B cell (primary cell): ENCODE measurements at regions not wholly inside any gene's neighbourhood (a gene's known extent, or its start where the extent isn't known, plus 50 kb on each side); places are given as distances from the start of the nearest gene placed in this dataset.

Experiments
- ATAC-seq: fragments of 200-7000 bp; cut with Tn5 transposase; one replicate; pipeline ENCODE4 v1.10.0; 2021; ENCODE audit warnings: low read depth, mild to moderate bottlenecking, moderate number of reproducible peaks, moderate library complexity
- CTCF ChIA-PET: fragments of 350-600 bp; sonication (Branson Sonifier 250); formaldehyde crosslinking; loops from one replicate; lab custom pipeline; 2021; ENCODE audit warnings: antibody characterized with exemption, inconsistent platforms; lab: Charles Lee
- POLR2A ChIA-PET: fragments of 350-600 bp; sonication (Branson Sonifier 250); formaldehyde crosslinking; loops from one replicate; lab custom pipeline; 2021; ENCODE audit warnings: antibody characterized with exemption; lab: Charles Lee
- DNase-seq: peaks from one replicate; pipeline ENCODE4 v3.0.0; 2013
- H2AFZ ChIP-seq: 2 replicates; pipeline ENCODE4 v1.6.1; 2012; ENCODE audit warnings: mild to moderate bottlenecking, low read depth, low read length; ENCODE audit not compliant: insufficient read depth, poor library complexity, severe bottlenecking
- H3K27ac ChIP-seq, 2 donors: 1 replicate in 1 of 2; 2 replicates in 1 of 2; pipeline ENCODE4 v1.5.1; 2012 to 2013; ENCODE audit warnings: low read length in 2 of 2, mild to moderate bottlenecking in 2 of 2, moderate library complexity in 1 of 2
- H3K27me3 ChIP-seq, 4 experiments: fragments of 200-600 bp in 1 of 4; sonication (generic) in 1 of 4; replicated peaks in 1 of 4; 1 replicate in 2 of 4; 2 replicates in 2 of 4; pipeline versions ENCODE4 v1.6.1 to v1.7.0; 2013 to 2016; ENCODE audit warnings: low read length in 3 of 4, mild to moderate bottlenecking in 2 of 4, mixed read lengths in 1 of 4, moderate library complexity in 1 of 4; ENCODE audit not compliant: insufficient read depth in 4 of 4, control insufficient read depth in 3 of 4; ENCODE audit errors: control extremely low read depth in 1 of 4
- H3K36me3 ChIP-seq, 2 experiments: replicated peaks in 1 of 2; 1 replicate in 1 of 2; 2 replicates in 1 of 2; pipeline versions ENCODE4 v1.6.1 to v1.7.1; 2013; ENCODE audit warnings: low read length in 1 of 2; ENCODE audit not compliant: insufficient read depth in 2 of 2, control insufficient read depth in 1 of 2; ENCODE audit errors: control extremely low read depth in 1 of 2, extremely low read depth in 1 of 2
- H3K4me1 ChIP-seq, 2 donors: fragments of 200-600 bp in 1 of 2; sonication (generic) in 1 of 2; 1 replicate in 1 of 2; 2 replicates in 1 of 2; pipeline versions ENCODE4 v1.5.1 to v1.6.1; 2013 to 2017; ENCODE audit warnings: low read length in 2 of 2; ENCODE audit not compliant: control insufficient read depth in 2 of 2, insufficient read depth in 2 of 2
- H3K4me2 ChIP-seq: replicated peaks from 2 replicates; pipeline ENCODE3; 2012; ENCODE audit warnings: mild to moderate bottlenecking, low read depth, low read length; ENCODE audit not compliant: poor library complexity, severe bottlenecking
- H3K4me3 ChIP-seq, 5 experiments: fragments of 200-600 bp in 1 of 5; sonication (generic) in 1 of 5; 1 replicate in 3 of 5; 2 replicates in 2 of 5; pipeline versions ENCODE4 v1.5.1 to v1.7.0; 2011 to 2016; ENCODE audit warnings: low read length in 4 of 5, mild to moderate bottlenecking in 4 of 5, low read depth in 2 of 5, control low read depth in 1 of 5, moderate library complexity in 1 of 5; ENCODE audit not compliant: insufficient read depth in 1 of 5; ENCODE audit errors: control extremely low read depth in 1 of 5, extremely low read depth in 1 of 5
- H3K79me2 ChIP-seq: fragments of 200-600 bp; sonication (generic); one replicate; pipeline ENCODE4 v1.6.0; 2016; ENCODE audit warnings: low read length; ENCODE audit not compliant: control insufficient read depth, insufficient read depth
- H3K9ac ChIP-seq: fragments of 200-600 bp; sonication (generic); 2 replicates; pipeline ENCODE4 v1.6.1; 2017; ENCODE audit warnings: mild to moderate bottlenecking, low read length, moderate library complexity
- H3K9me3 ChIP-seq, 3 donors: one replicate each; pipeline versions ENCODE4 v1.6.1 to v1.7.1; 2013; ENCODE audit warnings: low read length in 2 of 3; ENCODE audit not compliant: control insufficient read depth in 2 of 3, insufficient read depth in 1 of 3; ENCODE audit errors: control extremely low read depth in 1 of 3
- H4K20me1 ChIP-seq: 2 replicates; pipeline ENCODE4 v1.6.0; 2012; ENCODE audit warnings: mild to moderate bottlenecking, low read length; ENCODE audit not compliant: insufficient read depth, control insufficient read depth, poor library complexity, severe bottlenecking
- H3K27ac Mint-ChIP-seq: one replicate; pipeline ENCODE4 v1.8.0; 2021; ENCODE audit warnings: mixed read lengths
- H3K27me3 Mint-ChIP-seq: one replicate; pipeline ENCODE4 v1.8.0; 2021; ENCODE audit warnings: mixed read lengths
- H3K4me1 Mint-ChIP-seq: one replicate; pipeline ENCODE4 v1.8.0; 2021; ENCODE audit warnings: mixed read lengths
- H3K4me3 Mint-ChIP-seq: one replicate; pipeline ENCODE4 v1.8.0; 2021; ENCODE audit warnings: mixed read lengths
- H3K9me3 Mint-ChIP-seq: one replicate; pipeline ENCODE4 v1.8.0; 2022; ENCODE audit warnings: mixed read lengths; ENCODE audit not compliant: insufficient read depth
- CTCF ChIP-seq: fragments of 200-600 bp; IDR thresholded peaks from one replicate; pipeline ENCODE4 v1.8.0; 2022; ENCODE audit warnings: antibody characterized with exemption, mild to moderate bottlenecking
- EZH2 ChIP-seq: IDR thresholded peaks from 2 replicates; pipeline ENCODE4 v1.6.1; 2012; ENCODE audit warnings: borderline replicate concordance, low read depth, mild to moderate bottlenecking, moderate library complexity, low read length; ENCODE audit not compliant: insufficient read depth, poor library complexity, severe bottlenecking
- WGBS: methylation state at CpG from one replicate; pipeline ENCODE4 v1.1.5; 2013; ENCODE audit warnings: missing lambda C conversion rate; ENCODE audit not compliant: insufficient coverage; 5-methylcytosine and 5-hydroxymethylcytosine counted together
- intact Hi-C: fragments of 100-400 bp; cut with micrococcal nuclease; formaldehyde crosslinking; loops from one replicate; pipeline ENCODE4 v1.10.0; 2022

GRCh38 chr3:1632128-1632527, 466.5 kb upstream of the CNTN4 start:
- Histone ChIP-seq H3K27ac (no peak overlapping the region), H3K4me1 (no peaks in the 10 kb centered on the region), H3K36me3 (no peaks in the 10 kb centered on the region), H3K27me3 (no peaks in the 10 kb centered on the region), H2AFZ (no peak overlapping the region), H3K79me2 (no peaks in the 10 kb centered on the region), H3K4me3 (no peak overlapping the region), H3K9me3 (no peaks in the 10 kb centered on the region), H3K9ac (no peak overlapping the region), H3K4me2 (no peak overlapping the region), H4K20me1 (no peaks in the 10 kb centered on the region)
- DNase-seq: no peak
- CTCF ChIA-PET: no interaction called here
- intact Hi-C loops: no loop called here
- Mint-ChIP-seq H3K27me3 (no peaks in the 10 kb centered on the region), H3K4me3 (no peak overlapping the region), H3K4me1 (no peaks in the 10 kb centered on the region), H3K9me3 (no peaks in the 10 kb centered on the region), H3K27ac (no peak overlapping the region)
- ATAC-seq: no peak
- TF ChIP-seq EZH2 (no peak), CTCF (no peak)
- 100% methylated on average over 3 of the region's 7 CpGs for WGBS
- POLR2A ChIA-PET: no interaction called here

GRCh38 chr3:1661839-1662238, 436.8 kb upstream of the CNTN4 start:
- Histone ChIP-seq H3K9me3 (no peaks in the 10 kb centered on the region), H3K4me1 (no peaks in the 10 kb centered on the region), H3K79me2 (no peaks in the 10 kb centered on the region), H4K20me1 (no peaks in the 10 kb centered on the region), H3K27ac (no peak overlapping the region), H3K4me3 (no peak overlapping the region), H2AFZ (no peak overlapping the region), H3K27me3 (no peaks in the 10 kb centered on the region), H3K9ac (no peak overlapping the region), H3K36me3 (no peaks in the 10 kb centered on the region), H3K4me2 (no peak overlapping the region)
- H3K4me3 Mint-ChIP-seq: no peak overlapping the region
- ChIA-PET POLR2A (no interaction called here), CTCF (no interaction called here)
- no peaks in the 10 kb centered on the region for H3K27me3 Mint-ChIP-seq
- ATAC-seq (no peak), DNase-seq (no peak)
- intact Hi-C loops: no loop called here
- TF ChIP-seq CTCF (no peak), EZH2 (no peak)
- peaks cover 2% of the 10 kb centered on the region for H3K9me3 Mint-ChIP-seq
- WGBS: no CpG with 5 or more reads among the region's 1 CpG
- H3K4me1 Mint-ChIP-seq: no peaks in the 10 kb centered on the region
- H3K27ac Mint-ChIP-seq: no peak overlapping the region
